ENCODE measurements at regions not wholly inside any gene's neighbourhood (a gene's known extent, or its start where the extent isn't known, plus 50 kb on each side); places are given as distances from the start of the nearest gene placed in this dataset.

DNA sequence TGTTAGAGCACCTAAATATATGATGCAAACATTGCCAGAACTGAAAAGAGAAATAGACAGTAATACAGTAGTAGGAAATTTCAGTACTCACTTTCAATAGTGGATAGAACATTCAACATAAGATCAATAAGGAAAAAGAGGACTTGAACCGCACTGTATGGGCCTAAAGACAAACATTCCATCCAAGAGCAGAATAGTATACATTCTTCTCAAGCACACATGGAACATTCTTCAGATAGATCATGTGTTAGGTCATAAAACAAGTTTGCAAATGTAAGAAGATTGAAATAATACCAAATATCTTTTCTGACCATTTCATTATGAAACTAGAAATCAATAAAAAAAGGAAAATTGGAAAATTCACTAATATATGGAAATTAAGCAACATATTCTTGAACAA, 185.4 kb upstream of the FOXP2 start:
- H3K4me3 ChIP-seq (ENCODE audit: low read depth, poor library complexity, severe bottlenecking) = no peak overlapping the region
- TF ChIP-seq CTCF (IDR thresholded peaks at IDR 0.05) (no peak), POLR2A (IDR thresholded peaks at IDR 0.05) (no peak)
- intact Hi-C loops (cut with DNase I; ENCODE audit: low total_unique reads) = no loop called here
- no peak for DNase-seq (ENCODE audit: low spot score in 2 of 2)
- 91 to 95% methylated on average over 1 of the region's 1 CpG for WGBS, 2 donors

- H3K4me3 ChIP-seq (ENCODE audit: low read depth, poor library complexity, severe bottlenecking) = no peak overlapping the region
- TF ChIP-seq CTCF (IDR thresholded peaks at IDR 0.05) (no peak), POLR2A (IDR thresholded peaks at IDR 0.05) (no peak)
- DNase-seq (ENCODE audit: low spot score in 2 of 2) = no peak
- intact Hi-C loops (cut with DNase I; ENCODE audit: low total_unique reads) = no loop called here
Observed at GRCh38 chr7:114225784-114226183, 188.8 kb upstream of the FOXP2 start.

DNA sequence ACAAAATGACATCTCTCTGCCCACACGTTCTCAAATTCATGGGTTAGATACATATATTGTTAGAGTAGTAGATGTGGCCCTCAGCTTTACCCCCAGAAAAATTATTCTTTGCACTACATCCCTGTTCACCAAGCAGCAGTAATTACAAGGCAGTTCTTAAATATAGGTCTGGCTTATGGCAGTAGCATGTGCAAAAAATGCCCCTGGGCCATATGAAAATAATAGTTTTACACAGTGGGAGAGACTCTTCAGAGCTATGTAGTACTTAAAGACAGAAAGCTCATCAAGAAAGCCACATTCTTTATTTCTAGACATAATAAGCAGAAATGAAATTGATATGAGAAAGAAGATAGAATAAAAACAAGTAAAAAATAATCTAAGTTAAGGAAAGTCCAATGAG, 196.3 kb upstream of the FOXP2 start:
- no peak for TF ChIP-seq CTCF (IDR thresholded peaks at IDR 0.05)
- TF ChIP-seq POLR2A (IDR thresholded peaks at IDR 0.05) = no peak
- H3K4me3 ChIP-seq (ENCODE audit: low read depth, poor library complexity, severe bottlenecking) = no peak overlapping the region
- intact Hi-C loops (cut with DNase I; ENCODE audit: low total_unique reads) = no loop called here
- 31 to 47% methylated on average over 1 of the region's 1 CpG for WGBS, 2 donors
- DNase-seq (ENCODE audit: low spot score in 2 of 2) = no peak

DNA sequence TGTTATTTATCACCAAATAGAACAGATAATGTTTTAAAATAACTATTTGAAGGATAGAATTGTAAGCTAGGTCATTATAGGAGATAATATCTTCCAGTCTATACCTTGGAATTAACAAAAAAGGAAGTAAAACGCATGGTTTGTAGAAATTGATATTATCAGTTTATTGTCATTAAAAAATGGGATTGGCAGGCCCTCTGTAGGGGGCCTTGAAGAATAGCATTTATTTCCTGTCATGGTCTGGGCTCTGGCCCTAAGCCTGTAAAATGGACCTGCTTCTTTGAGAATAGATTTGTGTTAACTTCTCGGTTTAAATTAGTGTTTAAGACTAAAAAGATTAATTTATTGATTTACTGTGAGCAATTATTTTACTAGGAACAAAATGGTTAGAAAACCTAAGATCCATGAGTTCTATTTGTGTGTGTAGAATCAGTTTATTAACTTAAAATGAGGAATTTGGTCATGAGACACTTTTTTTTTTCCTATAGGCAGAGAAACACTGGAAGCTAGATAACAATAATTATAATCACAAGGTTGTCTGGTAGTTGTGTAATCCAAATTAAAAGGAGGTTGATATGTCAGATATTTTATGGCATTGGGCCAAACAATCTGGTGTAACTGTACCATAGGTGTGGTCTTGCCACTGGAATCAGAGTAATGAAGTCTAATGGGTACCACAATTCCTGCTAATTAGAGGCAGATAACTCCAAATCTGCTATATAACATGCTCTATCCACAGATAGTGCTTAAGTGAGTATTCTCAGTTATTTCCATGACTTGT, 197.4 kb upstream of the FOXP2 start:
- TF ChIP-seq CTCF (IDR thresholded peaks at IDR 0.05) = no peak
- no peak for TF ChIP-seq POLR2A (IDR thresholded peaks at IDR 0.05)
- intact Hi-C loops (cut with DNase I; ENCODE audit: low total_unique reads) = no loop called here
- no peak overlapping the region for H3K4me3 ChIP-seq (ENCODE audit: low read depth, poor library complexity, severe bottlenecking)
- WGBS, 2 donors = 55 to 65% methylated on average over 2 of the region's 2 CpGs
- no peak for DNase-seq (ENCODE audit: low spot score in 2 of 2)

DNA sequence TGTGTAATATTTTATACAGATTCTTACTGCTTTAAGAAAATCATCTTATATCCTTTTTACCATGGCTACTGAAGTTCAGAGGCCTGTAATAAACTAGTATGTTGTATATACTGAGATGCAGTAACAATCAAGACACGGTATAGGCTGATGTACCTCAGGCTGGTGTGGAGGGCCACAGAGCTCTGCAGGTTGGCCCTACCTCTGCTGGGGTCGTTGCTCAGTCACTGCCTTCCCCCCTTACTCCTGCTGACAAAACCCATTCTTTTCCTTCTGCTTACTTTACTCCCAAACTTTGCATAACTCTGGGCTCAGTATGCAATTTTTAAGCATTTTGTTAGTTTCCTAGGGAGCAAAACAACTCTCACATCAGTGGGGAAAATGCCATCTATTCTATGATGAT, 200.1 kb upstream of the FOXP2 start:
- TF ChIP-seq POLR2A (IDR thresholded peaks at IDR 0.05) (no peak), CTCF (IDR thresholded peaks at IDR 0.05) (no peak)
- H3K4me3 ChIP-seq (ENCODE audit: low read depth, poor library complexity, severe bottlenecking) = no peak overlapping the region
- intact Hi-C loops (cut with DNase I; ENCODE audit: low total_unique reads) = no loop called here
- no peak for DNase-seq (ENCODE audit: low spot score in 2 of 2)
- 51 to 72% methylated on average over 2 of the region's 2 CpGs for WGBS, 2 donors
